Glutamatergic neuron (in vitro differentiated cells): ENCODE measurements at regions not wholly inside any gene's neighbourhood (a gene's known extent, or its start where the extent isn't known, plus 50 kb on each side); places are given as distances from the start of the nearest gene placed in this dataset.

Source experiments
- DNase-seq: peaks from one replicate; pipeline ENCODE4 v3.0.0; 2022
- H3K27ac Mint-ChIP-seq: one replicate; pipeline ENCODE4 v1.8.0; 2020; ENCODE audit warnings: mild to moderate bottlenecking, mixed read lengths, inconsistent platforms; ENCODE audit not compliant: unreplicated experiment
- H3K27me3 Mint-ChIP-seq: one replicate; pipeline ENCODE4 v1.8.0; 2020; ENCODE audit warnings: mild to moderate bottlenecking, moderate library complexity, mixed read lengths, inconsistent platforms; ENCODE audit not compliant: unreplicated experiment
- H3K36me3 Mint-ChIP-seq: one replicate; pipeline ENCODE4 v1.8.0; 2020; ENCODE audit warnings: mild to moderate bottlenecking, mixed read lengths, inconsistent platforms; ENCODE audit not compliant: unreplicated experiment
- H3K4me1 Mint-ChIP-seq: one replicate; pipeline ENCODE4 v1.8.0; 2020; ENCODE audit warnings: mild to moderate bottlenecking, low read depth, mixed read lengths, inconsistent platforms; ENCODE audit not compliant: unreplicated experiment
- H3K4me3 Mint-ChIP-seq: one replicate; pipeline ENCODE4 v1.8.0; 2020; ENCODE audit warnings: mild to moderate bottlenecking, mixed read lengths, inconsistent platforms; ENCODE audit not compliant: unreplicated experiment
- H3K9me3 Mint-ChIP-seq: one replicate; pipeline ENCODE4 v1.8.0; 2020; ENCODE audit warnings: mild to moderate bottlenecking, moderate library complexity, mixed read lengths, inconsistent platforms; ENCODE audit not compliant: unreplicated experiment
- TF ChIP-seq, protein P1 (sequence below): fragments of 200-600 bp; sonication (generic); IDR thresholded peaks from one replicate; pipeline ENCODE4 v1.5.0; 2021; ENCODE audit not compliant: partially characterized antibody, unreplicated experiment

- Mint-ChIP-seq H3K4me1 (peaks cover 28% of the 10 kb centered on the region), H3K27ac (no peak overlapping the region), H3K27me3 (peaks cover 3% of the 10 kb centered on the region), H3K36me3 (no peaks in the 10 kb centered on the region), H3K4me3 (no peak overlapping the region), H3K9me3 (peaks cover 7% of the 10 kb centered on the region)
- DNase-seq = no peak
- TF ChIP-seq, protein P1, sequence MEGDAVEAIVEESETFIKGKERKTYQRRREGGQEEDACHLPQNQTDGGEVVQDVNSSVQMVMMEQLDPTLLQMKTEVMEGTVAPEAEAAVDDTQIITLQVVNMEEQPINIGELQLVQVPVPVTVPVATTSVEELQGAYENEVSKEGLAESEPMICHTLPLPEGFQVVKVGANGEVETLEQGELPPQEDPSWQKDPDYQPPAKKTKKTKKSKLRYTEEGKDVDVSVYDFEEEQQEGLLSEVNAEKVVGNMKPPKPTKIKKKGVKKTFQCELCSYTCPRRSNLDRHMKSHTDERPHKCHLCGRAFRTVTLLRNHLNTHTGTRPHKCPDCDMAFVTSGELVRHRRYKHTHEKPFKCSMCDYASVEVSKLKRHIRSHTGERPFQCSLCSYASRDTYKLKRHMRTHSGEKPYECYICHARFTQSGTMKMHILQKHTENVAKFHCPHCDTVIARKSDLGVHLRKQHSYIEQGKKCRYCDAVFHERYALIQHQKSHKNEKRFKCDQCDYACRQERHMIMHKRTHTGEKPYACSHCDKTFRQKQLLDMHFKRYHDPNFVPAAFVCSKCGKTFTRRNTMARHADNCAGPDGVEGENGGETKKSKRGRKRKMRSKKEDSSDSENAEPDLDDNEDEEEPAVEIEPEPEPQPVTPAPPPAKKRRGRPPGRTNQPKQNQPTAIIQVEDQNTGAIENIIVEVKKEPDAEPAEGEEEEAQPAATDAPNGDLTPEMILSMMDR = no peak
These were observed 158.0 kb upstream of the GYPA start for GRCh38 chr4:144298519-144298918.

- H3K9me3 Mint-ChIP-seq = peaks cover 7% of the 10 kb centered on the region
- H3K36me3 Mint-ChIP-seq = no peaks in the 10 kb centered on the region
- peak overlapping the region; percentile 45 for H3K27ac Mint-ChIP-seq
- peaks cover 3% of the 10 kb centered on the region for H3K27me3 Mint-ChIP-seq
- no peak for DNase-seq
- TF ChIP-seq, protein P1 = no peak
- no peak overlapping the region for H3K4me3 Mint-ChIP-seq
- H3K4me1 Mint-ChIP-seq = peaks cover 28% of the 10 kb centered on the region
These were observed 160.1 kb upstream of the GYPA start for GRCh38 chr4:144300616-144301015.

DNA sequence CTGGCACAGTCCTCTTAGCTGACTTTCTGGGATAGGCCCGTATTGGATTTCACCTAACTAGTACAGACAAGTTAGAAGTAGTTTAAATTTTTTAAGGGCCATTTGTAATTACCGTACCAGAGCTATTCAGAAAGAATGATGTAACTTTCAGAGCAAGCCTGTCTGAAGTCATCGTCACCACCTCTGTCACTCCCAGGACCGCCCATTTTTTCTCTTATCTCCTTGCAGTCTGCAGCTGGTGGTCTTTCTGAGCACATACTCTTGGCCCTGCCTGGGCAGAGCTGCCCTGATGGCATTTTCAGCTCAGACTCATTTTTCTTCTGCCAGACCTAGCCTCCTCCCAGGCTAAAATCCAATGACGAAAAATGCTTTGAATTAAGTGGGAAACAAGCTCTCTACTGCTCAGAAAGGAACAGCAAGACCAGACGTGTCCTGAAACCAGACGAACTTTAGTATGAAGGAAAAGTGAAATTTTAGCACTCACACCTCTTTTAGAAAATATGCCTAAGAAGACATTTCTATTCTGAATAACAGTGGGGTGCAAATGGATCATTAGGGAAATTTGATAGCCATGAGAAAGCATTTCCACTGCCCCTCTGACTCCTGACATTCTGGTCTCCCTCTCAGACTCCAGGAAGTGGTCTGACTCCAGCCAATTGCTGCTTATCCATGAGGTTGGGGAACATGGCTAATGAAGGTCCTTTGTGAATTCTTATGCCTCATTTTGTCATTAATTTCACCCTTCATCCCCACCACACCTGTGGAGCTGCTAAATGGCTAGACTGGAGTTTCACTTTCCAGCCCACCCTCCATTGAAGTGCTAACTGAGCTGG, 162.4 kb upstream of the GYPA start:
- peaks cover 3% of the 10 kb centered on the region for H3K27me3 Mint-ChIP-seq
- peaks cover 7% of the 10 kb centered on the region for H3K9me3 Mint-ChIP-seq
- H3K36me3 Mint-ChIP-seq = no peaks in the 10 kb centered on the region
- no peak overlapping the region for H3K27ac Mint-ChIP-seq
- no peak overlapping the region for H3K4me3 Mint-ChIP-seq
- TF ChIP-seq, protein P1 = no peak
- no peak for DNase-seq
- peaks cover 28% of the 10 kb centered on the region for H3K4me1 Mint-ChIP-seq

GRCh38 chr4:144304025-144304424, 163.5 kb upstream of the GYPA start:
- no peak overlapping the region for H3K4me3 Mint-ChIP-seq
- H3K4me1 Mint-ChIP-seq = peaks cover 18% of the 10 kb centered on the region
- no peak overlapping the region for H3K27ac Mint-ChIP-seq
- TF ChIP-seq, protein P1 = no peak
- H3K9me3 Mint-ChIP-seq = peaks cover 7% of the 10 kb centered on the region
- no peak for DNase-seq
- peaks cover 3% of the 10 kb centered on the region for H3K27me3 Mint-ChIP-seq
- no peaks in the 10 kb centered on the region for H3K36me3 Mint-ChIP-seq

- no peak for DNase-seq
- Mint-ChIP-seq H3K4me3 (no peak overlapping the region), H3K9me3 (peaks cover 3% of the 10 kb centered on the region), H3K4me1 (no peaks in the 10 kb centered on the region), H3K27ac (no peak overlapping the region), H3K27me3 (no peaks in the 10 kb centered on the region), H3K36me3 (peaks cover 12% of the 10 kb centered on the region)
- TF ChIP-seq, protein P1 = no peak
These were observed 170.0 kb upstream of the GYPA start for GRCh38 chr4:144310535-144310934.
